T-helper 22 cell (primary cell): ENCODE measurements at regions not wholly inside any gene's neighbourhood (a gene's known extent, or its start where the extent isn't known, plus 50 kb on each side); places are given as distances from the start of the nearest gene placed in this dataset.

Experiments used
- DNase-seq: peaks from one replicate; pipeline ENCODE4 v3.0.0-alpha.2; 2020; ENCODE audit warnings: low read depth

GRCh38 chr15:70264014-70264582, 166.4 kb upstream of the TLE3 start:
- DNase-seq = no peak

DNA sequence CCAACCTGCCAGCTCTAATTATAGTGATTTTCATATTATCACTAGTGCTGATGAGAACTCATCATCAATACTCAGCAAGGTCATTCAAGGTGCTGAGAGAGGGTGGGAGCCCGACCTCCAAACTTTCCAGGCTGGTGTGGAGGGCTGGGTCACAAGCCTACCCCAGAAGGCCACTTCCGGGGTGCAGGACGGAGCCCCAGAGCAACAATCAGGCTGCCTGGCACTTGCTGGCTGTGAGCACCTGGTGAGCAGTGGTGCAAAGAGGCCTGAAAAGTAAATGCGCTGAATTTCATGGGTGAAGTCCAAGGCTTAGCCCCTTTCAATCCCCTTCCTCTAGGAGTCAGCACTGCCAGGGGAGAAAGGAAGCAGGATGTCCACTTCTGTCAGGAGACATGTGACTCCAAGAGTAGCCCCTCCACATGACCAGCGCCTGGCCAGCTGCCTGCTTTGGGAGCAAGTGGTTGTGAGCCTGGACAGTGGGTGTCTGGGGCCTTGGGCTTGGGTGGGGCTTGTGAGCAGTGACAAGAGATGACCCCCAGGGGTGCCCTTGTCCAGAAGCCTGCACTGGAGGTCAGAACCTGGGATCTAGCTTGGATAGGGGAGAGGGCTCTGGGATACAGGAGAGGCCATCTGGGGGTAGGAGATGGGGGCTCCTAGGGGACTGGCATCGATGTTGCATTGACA, 165.0 kb upstream of the TLE3 start:
- DNase-seq = no peak

DNA sequence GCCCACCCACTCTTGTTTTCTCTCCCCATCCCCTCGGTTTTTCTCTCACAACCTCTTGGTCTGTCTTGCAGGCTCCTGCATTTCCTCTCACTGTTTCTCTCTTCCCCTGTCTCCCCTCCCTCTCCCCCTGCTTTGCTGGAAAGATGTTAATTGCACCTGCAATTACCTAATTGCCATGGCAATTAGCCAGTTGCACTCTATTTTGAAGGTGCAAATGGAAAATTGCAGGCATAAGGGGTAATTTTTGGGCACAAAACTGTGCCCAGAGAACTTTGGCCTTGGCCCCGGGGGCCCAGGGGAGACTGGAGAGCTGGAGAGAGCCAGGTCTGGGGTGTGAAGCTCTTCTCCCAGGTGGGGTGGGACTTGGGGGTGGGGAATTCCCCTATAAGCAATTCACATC, 164.5 kb upstream of the TLE3 start:
- DNase-seq = no peak

GRCh38 chr15:70261083-70261482, 163.4 kb upstream of the TLE3 start:
- no peak for DNase-seq

- DNase-seq = no peak
These were observed 162.9 kb upstream of the TLE3 start for GRCh38 chr15:70260580-70260979.

DNA sequence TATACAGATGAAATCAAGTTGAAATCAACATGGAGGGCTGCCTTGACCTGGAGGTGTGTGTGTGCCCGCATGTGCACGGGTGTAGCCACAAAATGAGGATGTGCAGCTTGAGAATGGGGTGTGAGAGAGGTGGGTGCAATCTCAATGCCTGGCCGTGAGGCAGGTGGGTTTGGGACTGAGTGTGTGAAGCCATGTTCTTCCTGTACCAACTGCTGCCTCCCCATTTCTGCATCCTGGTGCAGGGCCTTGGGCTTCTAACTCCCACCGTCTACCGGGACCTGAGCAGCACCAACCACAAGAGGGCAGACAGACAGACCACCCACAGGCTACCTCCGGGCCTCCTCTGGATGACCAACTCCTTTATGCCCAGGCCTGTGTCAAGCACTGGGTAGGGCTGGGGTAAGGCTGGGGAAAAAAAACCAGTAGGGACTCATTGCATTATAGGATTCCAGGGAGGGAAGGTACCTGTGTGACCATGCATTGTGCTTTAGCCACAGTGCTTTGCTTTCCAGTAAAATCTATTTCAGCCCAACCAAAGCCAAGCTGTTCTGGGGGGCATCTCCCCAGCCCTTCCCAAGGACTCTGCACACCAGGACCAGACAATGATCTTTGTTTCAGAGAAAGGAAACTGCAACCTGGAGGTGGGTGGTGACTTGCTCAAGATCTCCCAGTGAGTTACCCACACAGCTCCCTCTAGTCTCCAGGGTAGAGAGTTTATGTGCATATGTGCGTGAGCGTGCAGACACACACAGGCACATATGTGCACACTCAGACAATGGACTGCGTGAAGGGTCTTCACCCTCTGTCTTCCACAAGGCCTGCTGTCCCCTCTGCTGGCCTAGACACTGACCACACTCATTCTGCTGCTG, 162.2 kb upstream of the TLE3 start:
- DNase-seq = no peak

GRCh38 chr15:70259028-70259424, 161.3 kb upstream of the TLE3 start:
- DNase-seq = peak; percentile 30

DNA sequence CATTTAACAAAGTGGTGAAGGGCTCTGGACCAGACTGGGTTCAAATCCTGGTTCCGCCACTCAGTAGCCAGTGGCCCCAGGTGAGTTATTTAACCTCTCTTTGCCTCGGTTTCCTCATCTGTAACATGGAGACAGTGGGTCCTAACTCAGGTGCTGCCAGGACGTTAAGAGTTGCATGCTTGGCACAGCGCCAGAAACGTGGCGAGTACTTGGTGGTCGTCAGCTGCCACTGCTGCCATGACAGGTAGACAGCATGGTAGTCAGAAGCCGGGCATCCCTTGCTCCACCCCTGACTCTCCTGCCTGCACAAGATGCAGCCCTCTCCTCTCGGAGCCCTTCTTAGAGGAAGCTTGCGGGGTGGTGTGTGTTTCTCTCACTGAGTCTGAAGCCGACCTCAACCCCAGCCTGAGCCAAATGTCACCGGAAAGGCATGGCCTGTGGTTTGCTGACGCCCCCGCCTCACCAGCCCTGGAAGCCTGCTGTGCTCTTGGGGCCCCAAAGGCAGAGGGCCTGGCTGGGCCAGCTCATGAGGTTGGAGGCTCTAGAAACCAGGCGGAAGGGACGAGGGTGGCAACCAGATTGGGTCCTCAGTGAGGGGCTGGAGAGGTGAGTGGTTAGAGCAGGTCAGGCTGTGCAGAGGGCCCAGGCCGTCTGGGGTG, 160.8 kb upstream of the TLE3 start:
- DNase-seq = peak; percentile 12

DNA sequence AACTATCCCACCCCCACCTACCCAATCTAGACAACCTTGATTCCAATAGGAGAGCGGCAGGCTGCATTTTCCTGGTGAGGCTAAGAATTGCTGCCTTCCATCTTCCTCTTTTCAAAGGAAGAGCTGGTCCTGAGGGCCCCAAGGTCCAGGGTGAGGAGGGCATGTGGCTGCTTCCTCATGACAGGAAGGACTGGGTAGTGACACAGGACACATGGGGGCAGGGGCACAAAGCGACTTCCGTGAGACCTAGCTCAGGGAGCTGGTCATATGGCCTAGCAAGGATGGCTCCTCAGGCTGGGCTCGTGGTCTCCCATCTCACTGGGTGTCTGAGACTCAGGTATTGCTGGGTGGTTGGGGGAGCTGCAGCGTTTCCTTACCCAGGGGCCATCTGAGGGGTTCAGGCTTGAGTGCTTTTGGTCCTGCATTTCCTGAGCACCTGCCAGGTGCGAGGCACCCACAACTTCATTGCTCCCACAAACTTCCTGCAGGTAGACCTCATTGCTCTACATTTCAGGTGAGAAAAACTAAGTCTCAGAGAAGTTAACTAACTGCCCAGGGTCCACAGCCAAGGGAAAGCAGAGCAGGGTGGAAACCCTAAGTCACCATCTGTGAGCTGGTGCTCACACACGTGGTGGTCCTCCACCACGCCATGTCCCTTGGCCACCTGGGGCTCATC, 160.0 kb upstream of the TLE3 start:
- no peak for DNase-seq

DNA sequence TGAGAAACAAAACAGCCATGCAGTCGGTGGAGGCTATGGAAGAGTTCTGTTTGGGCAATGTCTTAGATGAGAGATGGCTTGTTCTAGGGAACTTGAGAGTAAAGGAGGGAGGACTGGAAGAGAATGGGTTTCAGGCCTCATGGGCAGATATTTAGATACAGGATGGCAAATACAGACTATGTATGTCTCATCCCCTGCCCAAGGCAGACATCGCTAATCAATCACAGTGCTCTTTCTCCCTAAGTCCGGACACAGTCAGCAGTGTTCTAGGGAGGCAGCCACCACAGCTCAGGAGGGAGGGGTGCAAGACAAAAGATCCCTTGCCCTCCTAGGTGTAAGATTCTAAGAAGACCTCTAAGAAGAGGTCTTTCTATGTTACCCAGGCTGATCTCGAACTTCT, 159.3 kb upstream of the TLE3 start:
- DNase-seq = no peak

- DNase-seq = no peak
These were observed 156.7 kb upstream of the TLE3 start for GRCh38 chr15:70254311-70254869.

DNA sequence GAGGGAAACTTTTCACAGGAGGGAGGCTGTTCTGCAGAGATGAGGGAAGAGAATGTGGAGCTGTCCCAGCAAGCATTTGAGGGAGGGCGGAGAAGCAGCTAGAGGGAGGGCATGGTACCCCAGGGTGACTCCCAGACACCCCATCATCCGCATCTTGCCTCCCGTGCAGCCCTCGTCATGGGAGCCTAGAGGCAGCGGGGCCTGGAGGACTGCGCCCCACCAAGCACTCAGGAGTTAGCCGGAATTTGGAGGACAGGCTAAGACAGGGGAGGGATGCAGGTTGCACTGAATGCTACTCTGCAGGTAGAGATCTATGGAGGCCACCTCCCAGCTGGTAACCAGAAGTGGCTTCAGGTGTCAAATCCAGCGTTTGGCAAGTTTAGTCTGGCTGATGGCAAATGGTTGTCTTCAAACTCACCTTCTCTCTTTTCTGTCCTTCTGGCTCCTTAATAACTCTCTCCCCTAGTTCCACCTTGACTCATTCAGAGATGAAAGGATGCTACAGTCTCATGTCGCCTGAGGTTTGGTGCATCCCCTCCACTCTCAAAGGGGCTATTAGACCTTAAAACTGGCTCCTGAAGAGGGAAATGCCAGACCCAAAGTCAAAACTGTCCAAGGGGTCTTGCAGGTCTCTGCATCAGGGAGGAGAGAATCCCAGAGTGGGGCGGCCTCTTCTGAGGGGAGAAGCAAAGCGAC, 155.9 kb upstream of the TLE3 start:
- DNase-seq = no peak

DNA sequence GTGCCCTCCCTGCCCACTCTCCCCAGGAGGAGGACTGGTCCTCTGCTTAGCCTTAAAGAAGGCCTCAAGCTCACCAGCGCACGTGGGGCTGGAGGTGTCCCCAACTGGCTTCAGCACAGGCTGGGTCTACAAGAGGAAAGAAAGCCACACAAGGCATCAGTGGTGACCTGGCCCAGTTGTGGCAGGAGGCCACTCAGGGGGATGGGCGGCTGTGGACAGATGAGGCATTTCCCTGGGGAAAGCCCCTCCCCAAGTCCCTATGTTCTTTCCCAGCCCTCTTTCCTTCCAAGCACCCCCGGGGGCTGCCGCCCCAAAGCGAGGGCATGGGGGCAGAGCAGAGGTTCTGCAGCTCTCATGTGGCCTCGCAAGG, 155.2 kb upstream of the TLE3 start:
- DNase-seq = no peak

- DNase-seq = no peak
These were observed 154.6 kb upstream of the TLE3 start for GRCh38 chr15:70252056-70252950.

DNA sequence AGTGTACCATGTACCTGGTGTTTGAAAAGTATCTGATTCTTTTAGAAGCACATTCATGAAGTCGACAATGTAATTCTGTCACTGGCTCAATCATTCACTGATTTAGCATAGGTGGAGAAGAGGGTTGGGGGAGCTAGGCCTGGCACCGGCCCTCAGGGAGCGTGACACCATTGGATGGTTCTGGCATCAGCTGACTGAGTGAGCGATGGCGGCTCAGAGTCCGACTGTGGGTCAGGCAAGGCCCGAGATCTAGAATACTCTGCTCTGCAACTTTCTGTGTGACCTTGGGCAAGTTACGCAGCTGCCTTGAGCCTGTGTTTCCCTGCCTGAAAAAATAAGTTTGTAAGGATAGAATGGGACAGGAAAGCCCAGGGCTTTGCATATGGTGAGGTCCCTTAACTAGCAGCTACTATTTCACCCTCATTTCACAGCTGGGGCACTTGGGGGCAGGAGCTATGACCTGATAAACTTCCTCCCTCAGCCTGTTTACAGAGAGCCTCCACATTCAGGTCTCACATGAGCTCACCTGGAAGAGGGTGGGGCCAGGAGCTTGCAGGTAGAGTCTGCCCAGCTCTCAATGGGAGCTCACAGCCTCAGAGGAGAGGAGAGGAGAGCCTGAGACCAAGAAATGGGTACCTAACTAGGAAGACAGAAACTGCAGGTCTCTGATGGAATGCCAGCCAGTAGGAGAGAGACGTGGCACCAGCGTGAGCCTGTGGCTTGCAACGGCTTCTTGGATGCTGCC, 153.7 kb upstream of the TLE3 start:
- DNase-seq = no peak

DNA sequence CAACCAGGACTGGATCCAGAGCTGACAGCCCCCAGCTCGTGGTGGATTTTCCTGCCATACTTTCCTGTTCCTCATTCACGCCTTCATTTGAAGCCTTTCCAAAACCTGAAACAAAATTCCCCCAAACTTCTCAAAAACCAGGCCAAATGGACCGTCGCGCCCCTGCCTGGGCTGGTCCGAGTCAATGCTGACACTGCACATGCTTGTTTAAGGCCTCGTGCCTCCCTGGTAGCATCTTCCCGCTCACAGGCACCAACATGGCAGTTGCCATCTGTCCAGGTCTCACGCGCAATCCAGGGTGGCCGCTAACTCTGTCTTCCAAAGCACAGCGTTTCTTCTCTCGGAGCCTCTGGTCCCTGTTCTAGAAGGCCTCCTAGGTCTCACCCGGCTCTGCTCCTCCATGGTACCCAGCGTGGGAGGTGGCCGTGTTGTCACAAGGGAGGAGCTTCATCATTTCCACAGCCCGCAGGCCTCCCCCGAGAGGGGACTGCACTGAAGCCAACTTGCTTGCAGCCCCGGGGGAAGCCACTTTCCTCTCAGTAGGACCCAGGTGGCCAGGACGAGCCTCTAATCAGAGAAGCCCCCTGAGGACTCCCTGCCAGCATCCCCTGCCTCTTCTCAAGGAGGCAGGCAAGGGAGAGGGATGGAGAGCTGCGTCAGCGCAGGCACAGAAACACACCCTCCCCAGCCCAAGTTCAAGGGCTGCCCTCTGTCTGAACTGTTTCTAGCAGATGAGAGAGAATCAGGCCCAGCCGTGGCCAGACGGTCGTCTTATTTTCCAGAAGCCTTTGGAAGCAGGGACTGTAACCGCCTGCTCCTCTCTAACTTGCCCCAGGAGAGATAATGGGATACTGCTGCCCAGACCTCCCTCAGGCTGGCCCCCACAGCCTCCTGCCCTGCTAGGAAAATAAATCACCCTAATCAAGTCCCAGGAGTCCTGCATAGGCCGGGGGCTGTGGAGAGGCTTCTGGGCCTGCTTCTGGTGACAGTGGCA, 152.8 kb upstream of the TLE3 start:
- DNase-seq = no peak

DNA sequence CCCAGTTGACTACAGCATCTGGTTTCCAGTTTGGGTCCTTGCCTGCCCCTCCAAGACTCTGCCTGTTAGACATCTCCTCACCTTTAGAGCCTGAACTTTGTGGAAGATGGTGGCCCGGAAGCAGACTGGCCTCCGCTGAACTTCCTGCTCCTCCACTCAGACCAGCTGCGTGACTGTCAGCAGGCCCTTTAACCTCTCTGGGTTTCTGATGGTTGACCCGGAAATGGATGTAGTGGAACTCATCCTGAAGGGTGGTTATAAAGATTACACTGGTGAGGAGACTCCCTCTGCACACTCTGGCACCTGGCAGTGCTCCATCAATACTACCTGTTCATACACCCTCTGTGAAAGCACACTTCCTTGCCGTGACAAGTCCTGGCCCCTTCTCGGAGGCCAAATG, 151.9 kb upstream of the TLE3 start:
- DNase-seq = no peak
